CD4-positive, alpha-beta T cell treated with Interleukin-17A for 1 hour (primary cell): ENCODE measurements at regions not wholly inside any gene's neighbourhood (a gene's known extent, or its start where the extent isn't known, plus 50 kb on each side); places are given as distances from the start of the nearest gene placed in this dataset.
"Not testable (repeated sequence)": the region's sequence is repeated elsewhere in the genome, so short reads cannot be mapped to it uniquely, and the experiment has no call there.

ENCODE experiments used
- DNase-seq: peaks from one replicate; pipeline ENCODE4 v3.0.0-alpha.2; 2020

GRCh38 chr16:29309601-29310000, 96.9 kb downstream of the NPIPB11 start:
- not testable (repeated sequence) for DNase-seq

DNA sequence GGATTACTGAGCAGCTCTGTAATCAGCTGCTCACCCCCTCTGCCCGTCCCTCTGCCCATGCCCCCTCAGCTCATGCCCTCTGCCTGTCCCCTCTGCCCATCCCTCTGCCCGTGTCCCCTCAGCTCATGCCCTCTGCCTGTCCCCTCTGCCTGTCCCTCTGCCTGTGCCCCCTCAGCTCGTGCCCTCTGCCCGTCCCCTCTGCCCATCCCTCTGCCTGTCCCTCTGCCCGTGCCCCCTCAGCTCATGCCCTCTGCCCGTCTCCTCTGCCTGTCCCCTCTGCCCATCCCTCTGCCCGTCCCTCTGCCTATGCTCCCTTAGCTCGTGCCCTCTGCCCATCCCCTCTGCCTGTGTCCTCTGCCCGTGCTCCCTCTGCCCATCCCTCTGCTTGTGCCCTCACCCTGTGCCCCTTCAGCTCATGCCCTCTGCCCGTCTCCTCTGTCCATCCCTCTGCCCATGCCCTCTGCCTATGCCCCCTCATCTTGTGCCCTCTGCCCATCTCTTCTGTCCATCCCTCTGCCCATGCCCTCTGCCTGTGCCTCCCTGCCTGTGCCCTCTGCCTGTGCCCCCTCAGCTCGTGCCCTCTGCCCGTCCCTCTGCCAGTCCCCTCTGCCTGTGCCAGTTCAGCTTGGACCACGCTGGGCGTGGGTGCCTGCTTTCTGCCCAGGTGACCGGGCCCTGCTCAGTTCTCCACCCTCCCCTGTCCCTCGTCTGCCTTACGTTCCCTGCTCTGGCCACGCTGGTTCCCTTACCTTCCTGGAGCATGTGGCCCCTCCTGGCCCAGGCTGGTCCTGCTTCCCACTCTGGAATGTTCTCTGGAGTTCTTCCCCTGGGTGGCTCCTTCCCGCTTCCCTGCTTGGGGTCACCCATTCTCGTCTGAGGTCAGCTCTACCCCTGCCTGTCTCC, 97.6 kb downstream of the NPIPB11 start:
- no peak for DNase-seq

GRCh38 chr16:29307598-29308507, 98.7 kb downstream of the NPIPB11 start:
- DNase-seq: no peak

DNA sequence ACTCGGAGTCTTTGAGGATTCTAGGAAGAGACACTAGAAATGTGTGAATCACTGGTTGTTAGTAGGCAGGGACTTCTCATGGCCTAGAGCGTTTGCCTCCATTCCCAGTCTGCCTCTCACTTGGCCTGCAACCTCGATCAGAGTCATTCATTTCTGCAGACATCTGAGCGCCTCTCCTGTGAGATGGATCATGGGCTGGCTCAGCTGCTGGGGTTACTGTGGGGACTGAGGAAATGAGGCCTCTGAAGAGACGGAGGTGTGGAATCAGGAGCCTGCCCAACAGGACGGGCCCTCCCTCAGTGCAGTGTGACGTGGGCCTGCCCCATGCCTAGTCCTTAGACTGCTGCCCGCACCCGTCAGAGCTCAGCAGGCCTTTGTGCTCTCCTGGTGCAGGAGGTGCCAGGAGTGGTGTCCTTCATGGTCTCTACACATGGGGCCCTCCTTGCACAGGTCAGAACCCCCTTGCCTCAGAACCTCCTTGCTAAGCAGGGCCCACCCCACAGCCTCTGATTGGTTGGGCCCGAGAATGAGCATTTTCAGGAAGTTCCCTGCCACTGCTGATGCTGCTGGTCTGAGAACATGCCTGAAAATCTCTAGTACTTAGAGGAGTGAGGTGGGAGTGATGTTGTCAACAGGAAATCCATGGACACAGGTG, 99.4 kb downstream of the NPIPB11 start:
- no peak for DNase-seq

DNA sequence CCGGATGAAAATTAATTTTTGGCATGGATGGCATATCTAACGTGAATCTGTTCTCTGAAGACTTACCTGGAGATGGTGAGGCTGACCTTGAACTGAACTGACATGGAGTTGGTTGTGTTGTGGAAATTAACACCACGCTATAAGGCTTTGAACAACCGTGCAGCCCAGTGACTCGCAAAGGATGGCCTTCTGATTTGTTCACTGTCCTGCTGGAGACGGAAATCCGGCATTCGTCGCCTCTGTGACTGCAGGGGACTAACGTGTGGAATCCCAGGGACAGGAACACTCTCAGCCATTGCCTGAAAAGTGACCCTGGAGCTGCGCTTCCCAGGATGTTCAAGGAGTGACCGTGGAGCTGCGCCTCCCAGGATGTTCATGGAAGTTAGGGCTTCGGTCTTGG, 100.3 kb downstream of the NPIPB11 start:
- no peak for DNase-seq

DNA sequence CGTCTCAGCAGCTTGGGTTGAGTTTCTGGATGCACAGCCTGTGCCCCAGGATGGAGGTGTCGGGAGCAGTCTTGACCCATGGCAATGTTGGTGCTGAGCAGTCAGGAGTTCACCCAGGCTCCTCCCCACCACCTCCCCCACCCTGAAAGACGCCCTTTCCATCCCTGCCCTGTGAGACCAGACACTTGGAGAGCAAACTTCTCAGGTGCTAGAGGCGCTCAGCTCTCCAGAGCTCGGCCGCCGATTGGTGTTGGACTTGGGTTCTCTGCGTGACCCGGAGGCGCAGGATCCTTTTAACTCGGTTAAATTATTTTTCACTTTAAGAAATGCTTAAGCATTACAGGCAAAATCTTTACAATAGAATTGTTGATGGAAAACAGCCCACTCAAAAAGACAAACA, 101.5 kb downstream of the NPIPB11 start:
- not testable (repeated sequence) for DNase-seq

GRCh38 chr16:29304251-29304650, 102.3 kb downstream of the NPIPB11 start:
- DNase-seq: no peak

- no peak for DNase-seq
Observed at GRCh38 chr16:29303520-29303919, 103.0 kb downstream of the NPIPB11 start.

DNA sequence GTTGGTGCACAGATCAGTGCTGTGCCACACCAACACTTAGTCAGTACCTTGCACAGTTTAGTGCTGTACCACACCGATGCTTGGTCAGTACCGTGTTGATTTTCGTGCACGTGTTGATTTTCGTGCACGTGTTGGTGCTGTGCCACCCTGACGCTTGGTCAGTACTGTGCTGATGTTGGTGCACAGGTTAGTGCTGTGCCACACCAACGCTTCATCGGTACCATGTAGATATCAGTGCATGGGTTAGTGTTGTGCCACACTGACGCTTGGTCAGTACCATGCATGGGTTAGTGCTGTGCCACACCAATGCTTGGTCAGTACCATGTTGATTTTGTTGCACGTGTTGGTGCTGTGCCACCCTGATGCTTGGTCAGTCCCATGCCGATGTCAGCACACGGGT, 103.5 kb downstream of the NPIPB11 start:
- no peak for DNase-seq

GRCh38 chr16:29302433-29302832, 104.1 kb downstream of the NPIPB11 start:
- not testable (repeated sequence) for DNase-seq

DNA sequence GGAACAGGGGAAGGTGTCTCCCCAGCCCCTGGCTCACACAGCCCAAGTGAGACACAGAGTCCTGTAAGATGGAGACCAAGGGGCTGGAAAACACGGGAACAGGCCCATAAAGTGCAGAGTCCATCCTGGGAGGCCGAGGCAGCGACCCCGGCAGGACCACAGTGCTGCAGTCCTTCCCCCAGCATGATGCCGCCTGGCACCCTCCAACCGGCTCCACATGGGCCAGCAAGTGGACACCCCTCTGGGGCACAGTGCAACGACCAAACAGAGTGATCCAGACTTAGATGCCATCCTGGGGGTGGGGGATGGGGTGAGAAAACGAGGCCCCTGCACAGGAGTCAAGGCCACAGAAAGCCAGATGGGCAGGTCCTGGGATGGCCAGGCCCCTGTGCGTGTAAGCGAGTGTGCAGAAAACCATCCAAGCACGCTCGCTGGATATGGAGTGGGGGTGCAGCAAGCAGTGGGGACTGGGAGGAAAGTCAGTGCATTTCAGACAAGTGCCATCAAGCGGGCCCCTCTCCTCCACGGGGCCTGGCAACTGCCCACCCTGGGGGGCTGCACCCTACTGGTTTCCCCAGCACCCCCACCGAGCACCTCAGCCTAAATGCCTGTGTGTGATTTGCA, 104.7 kb downstream of the NPIPB11 start:
- not testable (repeated sequence) for DNase-seq

- not testable (repeated sequence) for DNase-seq
Observed at GRCh38 chr16:29300541-29301535, 105.7 kb downstream of the NPIPB11 start.

- not testable (repeated sequence) for DNase-seq
Observed at GRCh38 chr16:29300030-29300491, 106.5 kb downstream of the NPIPB11 start.

DNA sequence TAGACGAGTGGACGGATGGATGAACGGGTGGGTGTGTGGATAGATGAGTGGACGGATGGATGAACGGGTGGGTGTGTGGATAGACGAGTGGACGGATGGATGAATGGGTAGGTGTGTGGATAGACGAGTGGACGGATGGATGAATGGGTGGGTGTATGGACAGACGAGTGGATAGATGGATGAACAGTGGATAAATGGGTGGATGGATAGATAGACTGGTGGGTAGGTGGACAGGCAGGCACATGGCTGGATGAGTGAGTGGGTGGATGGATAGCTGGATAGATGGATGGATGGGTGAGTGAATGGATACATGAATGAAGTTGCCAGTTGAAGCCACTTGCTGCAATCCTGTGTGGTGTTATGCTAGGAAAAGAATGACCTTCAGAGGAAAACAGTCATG, 107.5 kb downstream of the NPIPB11 start:
- DNase-seq: not testable (repeated sequence)

GRCh38 chr16:29298307-29298706, 108.2 kb downstream of the NPIPB11 start:
- DNase-seq: not testable (repeated sequence)

DNA sequence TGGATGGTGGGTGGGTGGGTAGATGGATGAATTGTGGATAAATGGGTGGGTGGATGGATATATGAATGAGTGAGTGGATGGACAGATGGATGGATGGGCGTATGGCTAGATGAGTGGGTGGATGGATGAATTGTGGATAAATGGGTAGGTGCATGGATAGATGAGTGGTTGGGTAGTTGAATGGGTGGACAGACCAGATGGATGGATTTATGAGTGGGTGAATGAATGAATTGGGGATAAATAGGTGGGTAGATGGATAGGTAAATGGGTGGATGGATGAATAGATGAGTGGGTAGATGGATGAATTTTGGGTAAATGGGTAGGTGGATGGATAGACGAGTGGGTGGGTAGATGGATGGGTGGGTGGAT, 108.7 kb downstream of the NPIPB11 start:
- not testable (repeated sequence) for DNase-seq

DNA sequence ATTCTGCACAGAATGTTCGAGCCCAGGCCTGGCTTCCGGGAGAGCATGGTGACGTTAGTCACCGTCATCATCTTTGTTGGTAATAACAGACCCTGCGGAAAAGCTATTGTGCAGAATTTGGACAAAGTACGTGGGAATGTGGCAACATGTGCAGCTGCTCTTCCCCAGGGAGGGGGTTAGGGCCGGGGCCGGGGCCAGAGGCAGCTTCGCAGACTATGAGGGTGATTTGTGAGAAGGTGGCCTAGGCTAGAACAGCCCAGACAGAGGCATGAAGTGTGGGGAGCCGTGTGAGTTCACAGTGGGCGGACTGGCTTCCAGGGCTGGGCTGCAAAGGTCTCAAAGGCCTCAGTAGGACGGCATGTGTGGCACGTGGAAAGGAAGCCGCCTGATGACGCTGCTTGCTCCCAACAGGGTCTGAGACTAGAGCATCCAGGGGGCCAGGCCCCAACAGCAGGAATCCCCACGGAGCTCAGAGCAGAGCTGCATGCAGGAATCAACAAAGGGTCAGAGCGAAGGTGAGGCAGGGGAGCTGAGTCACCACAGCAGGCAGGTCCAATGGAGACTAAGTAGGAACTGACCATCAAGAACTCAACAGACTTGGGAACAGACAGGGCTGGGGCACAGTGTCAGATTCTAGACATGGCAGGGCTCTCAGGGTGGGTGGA, 109.2 kb downstream of the NPIPB11 start:
- DNase-seq: not testable (repeated sequence)

DNA sequence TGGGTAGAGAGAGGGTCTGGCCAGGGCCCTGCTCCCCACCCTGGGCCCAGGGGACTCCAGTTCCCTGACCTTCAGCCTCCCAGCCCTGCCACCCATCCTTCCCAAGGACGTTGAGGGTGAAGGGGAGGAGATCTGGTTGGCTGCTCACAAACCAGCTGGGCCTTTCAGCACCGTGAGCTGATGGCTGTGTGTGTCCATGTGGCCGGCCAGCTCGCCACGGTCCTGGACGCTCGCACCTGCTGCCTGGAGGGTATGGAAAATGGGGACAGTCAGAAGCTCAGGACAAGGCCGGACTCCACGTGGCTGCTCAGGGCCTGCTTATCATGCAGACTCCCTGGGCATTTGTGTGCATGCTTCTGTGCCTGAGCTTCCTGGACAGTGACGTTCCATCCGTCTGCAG, 110.3 kb downstream of the NPIPB11 start:
- not testable (repeated sequence) for DNase-seq

DNA sequence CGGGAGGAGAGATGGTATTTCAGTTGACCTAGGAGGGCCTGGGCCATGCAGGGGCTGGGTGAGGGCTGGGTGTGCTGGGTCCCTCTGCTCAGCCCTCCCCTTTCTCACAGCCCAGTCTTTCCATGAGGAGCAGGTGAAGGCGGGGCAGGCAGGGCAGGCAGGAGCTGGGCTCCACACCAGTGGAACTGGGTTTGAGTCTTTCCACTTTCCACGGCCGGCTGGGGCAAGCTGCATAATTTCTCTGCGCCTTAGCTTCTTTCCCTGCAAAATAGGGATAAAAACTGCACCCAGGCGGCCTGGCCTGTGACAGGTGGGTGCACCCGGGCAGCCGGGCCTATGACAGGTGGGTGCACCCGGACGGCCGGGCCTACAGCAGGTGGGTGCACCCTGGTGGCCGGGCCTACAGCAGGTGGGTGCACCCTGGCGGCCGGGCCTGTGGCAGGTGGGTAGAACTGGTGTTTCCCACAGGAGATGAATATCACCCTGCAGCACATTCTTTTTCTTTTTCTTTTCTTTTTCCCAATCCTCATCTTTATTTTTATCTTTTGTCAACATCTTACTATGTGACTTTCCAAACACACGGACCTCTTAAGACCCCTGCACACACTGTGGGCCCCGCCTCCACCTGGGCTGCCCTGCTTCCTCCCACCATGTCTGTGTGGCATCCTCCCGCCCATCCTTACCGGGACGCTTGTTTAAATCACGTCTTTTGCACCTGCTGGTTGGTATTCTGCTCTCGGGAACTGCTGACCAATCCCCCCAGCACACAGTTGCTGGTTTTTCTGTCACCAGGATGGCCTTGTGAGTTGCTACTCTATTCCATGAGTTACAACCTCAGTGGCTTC, 111.3 kb downstream of the NPIPB11 start:
- DNase-seq: not testable (repeated sequence)
